CD14-positive monocyte (primary cell): ENCODE measurements at regions not wholly inside any gene's neighbourhood (a gene's known extent, or its start where the extent isn't known, plus 50 kb on each side); places are given as distances from the start of the nearest gene placed in this dataset.

Experiments
- DNase-seq, 3 donors: peaks; one replicate each; pipeline ENCODE4 v3.0.0-alpha.2; 2011 to 2022
- H2AFZ ChIP-seq: 2 replicates; pipeline ENCODE4 v1.6.0; 2012; ENCODE audit warnings: mild to moderate bottlenecking, low read depth, low read length, inconsistent platforms; ENCODE audit not compliant: insufficient read depth, poor library complexity, severe bottlenecking
- H3K27ac ChIP-seq, 2 donors: 1 replicate in 1 of 2; 2 replicates in 1 of 2; pipeline ENCODE4 v1.5.1; 2012 to 2013; ENCODE audit warnings: low read length in 2 of 2, control low read depth in 1 of 2, inconsistent platforms in 1 of 2, low read depth in 1 of 2, mild to moderate bottlenecking in 1 of 2
- H3K27me3 ChIP-seq, 2 donors: one replicate each; pipeline versions ENCODE4 v1.6.0 to v1.6.1; 2011 to 2013; ENCODE audit warnings: low read length in 2 of 2; ENCODE audit not compliant: control insufficient read depth in 2 of 2, insufficient read depth in 2 of 2
- H3K36me3 ChIP-seq, 2 donors: replicated peaks in 1 of 2; 1 replicate in 1 of 2; 2 replicates in 1 of 2; pipeline versions ENCODE4 v1.5.1 to v1.6.1; 2012 to 2013; ENCODE audit warnings: low read length in 2 of 2, control low read depth in 1 of 2, inconsistent platforms in 1 of 2, mild to moderate bottlenecking in 1 of 2; ENCODE audit not compliant: insufficient read depth in 2 of 2, control insufficient read depth in 1 of 2
- H3K4me1 ChIP-seq, 2 donors: 1 replicate in 1 of 2; 2 replicates in 1 of 2; pipeline versions ENCODE4 v1.5.1 to v1.6.1; 2012 to 2013; ENCODE audit warnings: low read length in 2 of 2, control low read depth in 1 of 2, inconsistent platforms in 1 of 2, mild to moderate bottlenecking in 1 of 2, moderate library complexity in 1 of 2; ENCODE audit not compliant: insufficient read depth in 2 of 2, control insufficient read depth in 1 of 2
- H3K4me2 ChIP-seq: replicated peaks from 2 replicates; pipeline ENCODE3; 2012; ENCODE audit warnings: low read length, moderate library complexity, mild to moderate bottlenecking; ENCODE audit not compliant: poor library complexity, severe bottlenecking; ENCODE audit errors: extremely low read depth
- H3K4me3 ChIP-seq, 3 experiments: fragments of 200-600 bp in 1 of 3; sonication (generic) in 1 of 3; replicated peaks in 1 of 3; 1 replicate in 2 of 3; 2 replicates in 1 of 3; pipeline ENCODE4 v1.5.1; 2011 to 2013; ENCODE audit warnings: low read length in 3 of 3, mild to moderate bottlenecking in 3 of 3, control low read depth in 2 of 3, low read depth in 2 of 3, inconsistent platforms in 1 of 3, moderate library complexity in 1 of 3
- H3K79me2 ChIP-seq: 2 replicates; pipeline ENCODE4 v1.6.0; 2012; ENCODE audit warnings: mild to moderate bottlenecking, control low read depth, inconsistent platforms, low read length, moderate library complexity; ENCODE audit not compliant: insufficient read depth
- H3K9ac ChIP-seq: 2 replicates; pipeline ENCODE4 v1.6.0; 2017; ENCODE audit warnings: low read length, mild to moderate bottlenecking; ENCODE audit not compliant: insufficient read depth, poor library complexity, severe bottlenecking
- H3K9me3 ChIP-seq, 2 donors: replicated peaks in 1 of 2; 1 replicate in 1 of 2; 2 replicates in 1 of 2; pipeline versions ENCODE4 v1.5.1 to v1.6.1; 2012 to 2013; ENCODE audit warnings: low read length in 2 of 2, control low read depth in 1 of 2; ENCODE audit not compliant: control insufficient read depth in 1 of 2, insufficient read depth in 1 of 2
- H4K20me1 ChIP-seq: 2 replicates; pipeline ENCODE4 v1.6.0; 2012; ENCODE audit warnings: mild to moderate bottlenecking, low read length, control low read depth, moderate library complexity; ENCODE audit not compliant: insufficient read depth
- H3K27ac Mint-ChIP-seq, 7 donors: one replicate each; pipeline ENCODE4 v1.8.0; 2020; ENCODE audit warnings: mild to moderate bottlenecking in 7 of 7, mixed read lengths in 7 of 7, moderate library complexity in 6 of 7, inconsistent platforms in 2 of 7
- H3K27me3 Mint-ChIP-seq, 3 donors: one replicate each; pipeline ENCODE4 v1.8.0; 2021 to 2022; ENCODE audit warnings: low read depth in 3 of 3, mild to moderate bottlenecking in 3 of 3, mixed read lengths in 3 of 3, moderate library complexity in 3 of 3, inconsistent platforms in 1 of 3
- H3K36me3 Mint-ChIP-seq, 2 donors: one replicate each; pipeline ENCODE4 v1.8.0; 2020; ENCODE audit warnings: mixed read lengths in 2 of 2, inconsistent platforms in 1 of 2, mild to moderate bottlenecking in 1 of 2
- H3K4me1 Mint-ChIP-seq: one replicate; pipeline ENCODE4 v1.8.0; 2020; ENCODE audit warnings: mild to moderate bottlenecking, mixed read lengths
- H3K4me3 Mint-ChIP-seq, 2 donors: one replicate each; pipeline ENCODE4 v1.8.0; 2020; ENCODE audit warnings: mild to moderate bottlenecking in 2 of 2, mixed read lengths in 2 of 2, moderate library complexity in 1 of 2
- H3K9me3 Mint-ChIP-seq, 7 donors: one replicate each; pipeline ENCODE4 v1.8.0; 2020 to 2022; ENCODE audit warnings: mixed read lengths in 7 of 7, mild to moderate bottlenecking in 6 of 7, moderate library complexity in 6 of 7, inconsistent platforms in 2 of 7
- WGBS: methylation state at CpG from one replicate; pipeline ENCODE4 v1.1.5; 2013; ENCODE audit warnings: missing lambda C conversion rate; ENCODE audit not compliant: insufficient coverage; 5-methylcytosine and 5-hydroxymethylcytosine counted together
- intact Hi-C, 2 donors: fragments of 100-400 bp; cut with micrococcal nuclease; formaldehyde crosslinking; loops; one replicate each; pipeline versions ENCODE4 v1.15.0 to v1.15.1; 2023
- TF ChIP-seq, protein P1 (sequence below): fragments of 200-600 bp; IDR thresholded peaks from one replicate; pipeline ENCODE4 v1.8.0; 2022; ENCODE audit warnings: antibody characterized with exemption, mild to moderate bottlenecking

DNA sequence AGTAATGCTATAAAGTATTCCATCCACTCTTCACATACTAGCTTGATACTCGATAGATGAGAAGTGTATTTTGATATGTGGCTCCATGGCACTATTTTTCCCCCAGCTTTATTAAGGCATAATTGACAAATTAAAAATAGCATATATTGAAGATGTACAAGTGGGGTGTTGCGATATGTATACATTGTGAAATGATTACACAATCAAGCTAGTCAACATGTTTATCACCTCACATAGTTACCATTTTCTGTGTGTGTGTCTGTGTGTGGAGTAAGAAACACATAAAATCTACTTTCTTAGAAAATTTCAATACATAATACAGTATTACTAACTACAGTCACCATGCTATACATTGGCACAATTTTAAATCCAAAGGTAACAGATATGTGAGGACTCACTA, 82.5 kb upstream of the MYT1L start:
- no CpG with 5 or more reads among the region's 2 CpGs for WGBS
- no peak overlapping the region for H3K4me3 Mint-ChIP-seq
- no peak for DNase-seq
- no peak overlapping the region for H3K27ac Mint-ChIP-seq
- H4K20me1 ChIP-seq = no peaks in the 10 kb centered on the region
- no peaks in the 10 kb centered on the region for H3K4me1 Mint-ChIP-seq
- no peaks in the 10 kb centered on the region for H3K9me3 ChIP-seq
- H3K4me1 ChIP-seq = no peaks in the 10 kb centered on the region
- H3K9me3 Mint-ChIP-seq = peaks cover 0 to 3% (median 0%) of the 10 kb centered on the region in 7 donors
- H3K4me2 ChIP-seq = no peak overlapping the region
- H3K27ac ChIP-seq = no peak overlapping the region
- intact Hi-C loops = no loop called here
- no peaks in the 10 kb centered on the region for H3K27me3 ChIP-seq
- H3K27me3 Mint-ChIP-seq = peaks cover 0 to 2% (median 1%) of the 10 kb centered on the region in 3 donors
- no peaks in the 10 kb centered on the region for H3K36me3 ChIP-seq
- no peak overlapping the region for H3K9ac ChIP-seq
- no peaks in the 10 kb centered on the region for H3K36me3 Mint-ChIP-seq
- no peak overlapping the region for H3K4me3 ChIP-seq
- H3K79me2 ChIP-seq = no peaks in the 10 kb centered on the region
- TF ChIP-seq, protein P1, sequence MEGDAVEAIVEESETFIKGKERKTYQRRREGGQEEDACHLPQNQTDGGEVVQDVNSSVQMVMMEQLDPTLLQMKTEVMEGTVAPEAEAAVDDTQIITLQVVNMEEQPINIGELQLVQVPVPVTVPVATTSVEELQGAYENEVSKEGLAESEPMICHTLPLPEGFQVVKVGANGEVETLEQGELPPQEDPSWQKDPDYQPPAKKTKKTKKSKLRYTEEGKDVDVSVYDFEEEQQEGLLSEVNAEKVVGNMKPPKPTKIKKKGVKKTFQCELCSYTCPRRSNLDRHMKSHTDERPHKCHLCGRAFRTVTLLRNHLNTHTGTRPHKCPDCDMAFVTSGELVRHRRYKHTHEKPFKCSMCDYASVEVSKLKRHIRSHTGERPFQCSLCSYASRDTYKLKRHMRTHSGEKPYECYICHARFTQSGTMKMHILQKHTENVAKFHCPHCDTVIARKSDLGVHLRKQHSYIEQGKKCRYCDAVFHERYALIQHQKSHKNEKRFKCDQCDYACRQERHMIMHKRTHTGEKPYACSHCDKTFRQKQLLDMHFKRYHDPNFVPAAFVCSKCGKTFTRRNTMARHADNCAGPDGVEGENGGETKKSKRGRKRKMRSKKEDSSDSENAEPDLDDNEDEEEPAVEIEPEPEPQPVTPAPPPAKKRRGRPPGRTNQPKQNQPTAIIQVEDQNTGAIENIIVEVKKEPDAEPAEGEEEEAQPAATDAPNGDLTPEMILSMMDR = no peak
- H2AFZ ChIP-seq = no peak overlapping the region

DNA sequence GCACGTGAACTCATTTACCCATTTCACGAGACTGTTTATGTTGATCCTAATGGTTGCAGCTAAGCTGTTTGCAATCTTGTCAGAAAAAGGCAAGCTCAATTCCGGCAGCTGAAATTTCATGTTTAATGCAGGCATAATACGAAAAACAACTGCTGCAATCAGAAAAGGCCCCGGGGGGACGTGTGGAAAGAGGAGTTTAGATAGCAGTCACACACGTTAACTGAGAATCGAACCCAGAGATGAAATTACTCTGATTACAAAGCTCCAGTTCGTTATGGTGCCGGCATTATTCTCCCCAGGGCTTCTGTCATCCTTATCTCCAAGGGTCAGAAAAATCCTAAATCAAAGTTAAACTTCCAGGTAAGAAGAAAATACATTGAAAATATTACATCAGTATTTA, 79.9 kb upstream of the MYT1L start:
- Histone ChIP-seq H3K9me3 (peaks cover 0 to 3% of the 10 kb centered on the region in 2 donors), H3K9ac (no peak overlapping the region), H3K79me2 (no peaks in the 10 kb centered on the region), H3K36me3 (no peaks in the 10 kb centered on the region), H2AFZ (no peak overlapping the region), H3K4me3 (no peak overlapping the region), H3K4me1 (no peaks in the 10 kb centered on the region), H4K20me1 (no peaks in the 10 kb centered on the region), H3K27me3 (no peaks in the 10 kb centered on the region), H3K27ac (no peak overlapping the region), H3K4me2 (no peak overlapping the region)
- DNase-seq = no peak
- Mint-ChIP-seq H3K9me3 (peaks cover 0 to 3% (median 0%) of the 10 kb centered on the region in 7 donors), H3K36me3 (no peaks in the 10 kb centered on the region), H3K4me3 (no peak overlapping the region), H3K27me3 (peaks cover 0 to 2% (median 1%) of the 10 kb centered on the region in 3 donors), H3K4me1 (no peaks in the 10 kb centered on the region), H3K27ac (no peak overlapping the region)
- TF ChIP-seq, protein P1 = no peak
- WGBS = 94% methylated on average over 8 of the region's 10 CpGs
- intact Hi-C loops = no loop called here
